CD4-positive, alpha-beta T cell treated with Interleukin-1 beta for 1 hour (primary cell): ENCODE measurements at regions not wholly inside any gene's neighbourhood (a gene's known extent, or its start where the extent isn't known, plus 50 kb on each side); places are given as distances from the start of the nearest gene placed in this dataset.
"Not testable (repeated sequence)": the region's sequence is repeated elsewhere in the genome, so short reads cannot be mapped to it uniquely, and the experiment has no call there.

ENCODE experiments used
- DNase-seq, 2 donors: peaks; one replicate each; pipeline ENCODE4 v3.0.0-alpha.2; 2020 to 2022

DNA sequence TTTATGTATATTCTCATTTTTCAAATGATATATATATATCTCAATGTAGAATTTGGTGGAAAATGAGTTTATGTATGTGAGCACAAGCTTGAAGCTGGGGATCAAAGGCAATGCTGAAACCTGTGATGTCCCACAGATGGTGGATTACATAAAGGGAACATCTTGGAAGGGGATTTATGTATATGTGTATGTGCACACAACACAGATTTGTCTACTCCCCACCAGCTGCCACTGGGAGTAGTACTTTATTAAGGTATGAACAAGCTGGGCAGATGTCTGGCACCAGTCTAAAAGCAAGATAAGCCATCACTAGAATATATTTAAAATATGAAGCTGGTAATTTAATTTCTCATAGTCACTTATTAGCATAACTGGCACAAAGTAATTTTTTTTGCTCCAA, 895.6 kb downstream of the SLC6A15 start:
- DNase-seq = no peak

DNA sequence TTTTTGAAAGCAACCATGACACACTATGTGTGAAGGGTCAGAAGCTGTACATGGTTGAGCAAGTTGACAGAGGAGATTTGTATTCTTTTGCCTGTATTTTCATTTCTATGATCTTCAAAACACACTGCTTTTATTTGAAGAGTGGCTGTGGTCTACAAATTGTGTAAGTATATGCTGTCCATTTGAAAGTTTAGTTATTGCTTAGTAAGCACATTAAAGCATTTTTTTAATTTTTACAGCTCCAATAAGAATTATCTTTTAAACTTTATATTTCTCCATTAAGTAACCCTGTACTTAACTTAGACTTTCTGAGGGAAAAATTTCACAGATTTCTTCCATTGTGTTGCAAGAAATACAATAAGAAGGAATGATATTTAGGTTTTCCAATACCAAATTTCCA, 915.2 kb downstream of the SLC6A15 start:
- no peak for DNase-seq

DNA sequence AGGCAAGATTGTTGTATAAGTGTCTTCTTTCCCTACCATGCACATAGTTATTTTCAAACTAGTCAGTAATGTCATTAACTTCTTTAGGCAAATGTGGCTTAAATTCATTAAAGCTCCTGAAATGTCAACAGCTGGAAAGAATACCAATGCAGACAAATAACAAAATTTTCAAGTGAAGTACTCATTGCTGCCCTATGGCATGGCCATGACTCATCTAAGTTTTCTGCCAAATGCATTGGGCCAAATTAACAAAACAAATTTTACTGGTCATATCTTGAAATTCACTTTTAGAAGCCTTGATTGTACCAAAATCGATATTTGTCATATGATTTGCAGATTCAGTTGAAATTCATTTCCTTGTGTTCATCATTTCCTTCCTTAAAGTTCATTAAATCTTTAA, 915.9 kb downstream of the SLC6A15 start:
- no peak for DNase-seq

DNA sequence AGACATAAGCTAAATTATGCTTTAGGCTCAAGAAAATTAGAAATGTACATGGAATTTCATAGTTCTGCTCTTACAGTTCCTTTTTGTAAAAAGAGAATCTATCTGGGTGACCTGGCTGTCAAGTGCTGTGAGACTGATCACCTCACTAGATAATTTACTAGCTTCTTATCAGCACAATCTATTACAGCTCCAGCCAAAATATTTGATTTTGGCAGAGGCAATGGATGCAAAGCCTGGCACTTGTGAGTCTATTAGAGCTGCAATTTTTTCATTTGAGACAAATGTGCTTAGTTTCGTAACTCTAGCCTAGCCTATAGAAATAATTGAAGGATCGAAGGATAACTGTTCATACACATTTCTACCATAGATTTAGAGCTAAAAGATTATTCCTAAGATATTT, 927.5 kb downstream of the SLC6A15 start:
- no peak for DNase-seq

DNA sequence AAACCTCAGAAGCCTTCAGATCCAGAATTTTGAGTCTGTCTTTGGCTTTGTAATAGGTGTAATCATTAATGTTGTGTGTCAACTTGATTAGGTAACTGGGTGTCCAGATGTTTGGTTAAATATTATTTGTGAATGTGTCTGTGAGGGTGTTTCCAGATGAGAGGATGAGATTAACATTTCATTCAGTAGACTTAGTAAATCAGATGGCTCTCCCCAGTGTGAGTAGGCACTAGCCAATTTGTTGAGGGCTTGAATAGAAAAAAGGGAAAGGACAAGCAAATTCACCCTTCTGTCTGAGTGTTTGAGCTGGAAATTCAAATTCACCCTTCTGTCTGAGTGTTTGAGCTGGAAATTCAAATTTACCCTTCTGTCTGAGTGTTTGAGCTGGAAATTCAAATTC, 932.2 kb downstream of the SLC6A15 start:
- no peak for DNase-seq

DNA sequence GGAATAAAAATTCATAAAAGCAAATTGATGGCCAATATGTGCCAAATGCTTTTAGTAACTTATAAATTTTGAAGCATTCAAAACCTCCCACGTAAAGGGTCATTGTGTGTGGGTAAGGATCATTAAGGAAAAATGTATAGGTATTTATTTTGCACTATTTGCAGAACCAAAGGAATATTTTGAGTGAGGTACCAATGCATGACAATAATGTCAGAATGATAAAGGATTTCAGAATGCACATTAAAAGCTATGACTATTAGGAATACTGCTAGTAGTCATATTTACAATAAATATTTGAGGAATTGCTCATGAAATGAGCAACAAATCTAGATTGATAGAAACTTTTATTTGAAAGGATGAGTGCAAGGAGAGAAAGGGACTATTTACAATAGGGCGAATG, 932.8 kb downstream of the SLC6A15 start:
- DNase-seq = no peak

DNA sequence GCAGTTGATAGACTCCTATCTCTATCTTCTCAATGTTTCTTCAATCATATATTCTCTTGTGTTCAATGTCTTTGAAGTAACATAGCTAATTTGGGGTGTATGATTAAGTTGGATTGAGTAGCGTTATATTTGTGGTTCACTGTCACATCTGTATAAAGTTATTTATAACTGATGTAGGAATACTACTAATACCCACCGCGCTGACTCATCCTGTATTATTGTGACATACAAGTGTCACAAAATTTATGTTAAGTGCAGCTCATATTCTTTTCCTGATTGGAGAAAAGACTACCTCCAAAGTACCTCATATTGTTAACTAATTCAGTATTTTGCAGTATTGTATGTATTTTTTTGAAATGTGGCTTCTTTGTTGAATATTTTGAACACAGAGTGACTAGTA, 940.8 kb downstream of the SLC6A15 start:
- DNase-seq = no peak

DNA sequence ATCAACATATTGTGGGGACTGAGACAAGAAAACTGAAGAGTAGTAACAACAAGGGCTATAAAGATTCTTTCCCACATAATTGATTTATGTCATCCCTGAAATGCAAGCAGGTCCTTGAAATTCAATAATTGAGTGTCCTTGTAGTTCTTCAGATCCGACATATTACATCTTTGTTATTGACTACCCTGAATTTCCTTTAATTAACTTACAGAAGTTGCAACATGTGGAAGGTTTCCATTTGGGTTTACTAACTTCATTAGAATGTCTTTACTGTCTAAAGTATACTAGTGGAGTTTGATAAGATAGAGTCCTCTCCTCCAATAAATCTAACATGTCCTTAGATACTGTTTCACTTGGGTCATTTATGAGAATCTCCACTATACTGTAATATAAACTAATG, 951.8 kb downstream of the SLC6A15 start:
- no peak for DNase-seq

DNA sequence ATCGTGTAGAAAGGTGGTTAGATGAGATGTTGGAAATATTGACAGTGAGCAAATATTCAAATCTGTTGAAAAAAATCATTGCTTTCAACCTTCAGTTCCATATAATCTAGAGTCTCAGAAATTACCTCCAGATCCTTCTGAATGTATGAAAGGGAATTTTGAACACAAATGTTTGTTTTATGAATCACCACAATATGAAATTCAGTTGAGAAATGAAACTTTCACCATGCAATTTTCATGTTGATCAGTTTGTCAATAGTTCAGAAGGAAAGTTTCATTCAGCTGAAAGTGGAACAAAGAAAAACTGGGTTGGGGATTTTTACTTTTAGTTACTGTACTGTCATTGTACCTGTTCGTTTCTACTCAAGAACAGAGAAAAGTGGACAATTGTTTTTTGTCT, 953.6 kb downstream of the SLC6A15 start:
- no peak for DNase-seq

DNA sequence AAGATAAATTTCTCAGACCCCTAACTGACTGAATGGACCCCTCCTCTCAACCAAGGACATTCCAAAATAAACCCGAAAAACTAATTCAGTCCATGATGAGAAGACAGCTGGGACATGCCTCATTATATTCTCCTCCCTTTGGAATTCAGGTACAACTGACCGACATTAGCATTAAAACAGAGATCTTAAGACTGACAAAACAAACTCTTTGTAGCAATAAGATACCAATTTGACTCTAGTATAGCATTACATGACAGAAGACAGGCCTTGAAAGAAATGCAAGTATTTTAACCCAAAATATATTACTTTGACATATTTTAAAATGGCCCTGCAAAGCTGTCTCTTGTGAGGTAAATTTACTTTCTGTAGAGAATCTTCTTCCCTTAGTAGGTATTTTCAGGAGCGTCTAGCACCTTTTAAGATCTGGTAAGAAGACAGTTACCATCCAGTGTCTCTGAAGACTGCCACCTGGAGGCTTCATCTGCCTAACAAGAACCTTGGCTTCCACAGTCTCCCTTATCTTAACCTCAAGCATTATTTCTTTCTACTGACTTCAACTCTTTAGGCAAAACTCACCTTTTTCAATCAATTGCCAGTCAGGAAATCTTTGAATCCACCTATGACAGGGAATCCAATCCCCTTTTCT, 957.5 kb downstream of the SLC6A15 start:
- no peak for DNase-seq

DNA sequence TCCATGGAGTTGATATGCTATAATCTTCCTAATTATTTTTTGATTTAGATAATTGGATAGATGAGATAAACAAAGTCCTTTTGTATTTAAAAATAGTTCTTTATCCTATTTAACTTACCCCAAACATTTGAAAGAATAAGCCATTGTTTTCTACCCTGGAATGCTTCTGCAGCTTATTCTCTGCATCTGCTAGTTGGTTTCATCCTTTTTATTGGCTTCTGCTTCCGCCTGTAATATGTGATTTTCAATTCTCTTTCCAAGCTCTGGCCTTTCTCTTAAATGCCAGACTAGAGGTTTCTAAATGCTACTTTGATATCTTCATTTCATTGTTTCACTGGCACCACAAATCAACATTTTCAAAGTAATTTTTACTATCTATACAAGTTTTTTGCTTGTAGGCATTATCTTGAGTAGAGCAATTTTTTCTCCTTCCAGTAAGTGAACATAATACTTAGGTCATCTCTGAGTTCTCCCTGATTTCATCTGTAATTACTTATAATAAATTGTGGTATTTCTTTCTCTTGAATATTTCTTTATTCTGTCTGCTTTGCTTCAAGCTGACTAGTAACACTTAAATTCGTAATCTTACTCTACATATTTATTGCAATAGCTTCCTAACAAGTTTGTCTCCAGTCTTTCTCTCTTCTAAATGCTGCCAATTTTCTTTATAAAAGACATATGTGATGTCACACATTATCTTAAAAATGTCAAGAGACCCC, 958.4 kb downstream of the SLC6A15 start:
- DNase-seq = no peak

DNA sequence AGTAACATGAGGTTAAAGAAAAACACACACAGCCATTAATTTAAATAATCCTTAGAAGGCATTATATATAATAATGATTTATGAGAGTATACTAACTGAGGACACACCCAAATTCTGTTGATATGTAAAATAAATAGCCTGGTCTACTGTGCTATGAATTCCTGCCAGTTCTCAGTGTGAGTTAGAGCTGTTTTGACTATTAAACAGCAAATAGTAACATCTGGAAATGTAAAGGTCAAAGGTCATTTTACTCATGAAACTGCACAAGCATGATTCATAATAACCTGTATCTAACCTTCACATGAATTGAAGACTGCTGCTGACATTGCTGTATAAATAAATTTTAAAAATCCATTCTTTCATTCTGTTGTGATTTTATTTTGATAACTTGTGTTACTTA, 966.7 kb downstream of the SLC6A15 start:
- DNase-seq = no peak

DNA sequence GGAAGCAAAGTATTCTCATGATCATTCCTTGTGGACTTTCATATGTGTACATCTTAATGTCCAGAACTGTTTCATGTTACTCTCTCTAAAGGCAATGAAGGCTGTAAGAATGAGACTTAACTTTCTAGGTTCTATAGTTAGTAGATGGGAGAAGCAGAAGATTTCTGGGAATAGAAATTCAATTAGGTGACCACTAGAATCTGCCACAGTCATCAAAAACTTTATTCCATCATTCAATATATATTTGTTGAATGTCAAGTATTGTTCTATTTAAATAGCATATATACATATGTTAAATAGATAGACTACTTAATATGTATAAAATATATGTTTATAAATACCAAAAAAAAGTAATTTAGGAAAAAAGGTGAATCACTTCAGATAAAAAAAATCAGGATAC, 972.9 kb downstream of the SLC6A15 start:
- no peak for DNase-seq

DNA sequence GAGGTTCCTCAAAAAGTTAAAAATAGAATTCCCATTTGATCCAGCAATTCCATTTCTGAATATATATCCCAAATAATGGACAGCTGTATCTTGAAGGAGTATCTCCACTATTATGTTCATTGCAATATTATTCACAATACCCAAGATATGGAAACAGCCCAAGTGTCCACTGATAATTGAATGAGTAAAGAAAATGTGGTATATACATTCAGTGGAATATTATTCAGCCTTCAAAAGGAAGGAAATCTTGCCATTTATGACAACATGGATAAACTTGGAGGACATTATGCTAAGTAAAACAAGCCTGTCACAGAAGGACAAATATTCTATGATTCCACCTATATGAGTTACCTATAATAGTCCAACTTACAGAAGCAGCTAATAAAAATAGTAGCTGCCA, 979.0 kb downstream of the SLC6A15 start:
- DNase-seq = no peak

DNA sequence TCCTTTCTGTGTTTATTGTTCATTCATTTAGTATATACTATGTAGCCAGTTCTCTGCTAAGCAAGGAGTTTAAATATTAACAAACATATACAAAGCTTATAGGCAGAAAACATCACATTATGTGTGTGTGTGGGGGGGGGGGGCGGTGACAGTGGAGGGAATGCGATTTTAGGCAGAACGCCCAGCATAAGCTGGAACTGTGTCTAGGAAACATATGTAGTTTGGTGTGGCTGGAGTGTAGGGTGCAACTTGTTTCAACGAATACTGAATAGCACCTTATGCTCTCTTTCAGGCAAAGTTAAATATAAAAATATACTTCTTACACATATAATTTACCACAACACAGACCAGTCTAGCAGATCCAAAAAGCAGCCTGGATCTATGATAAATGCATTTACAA, 980.6 kb downstream of the SLC6A15 start:
- DNase-seq = no peak

DNA sequence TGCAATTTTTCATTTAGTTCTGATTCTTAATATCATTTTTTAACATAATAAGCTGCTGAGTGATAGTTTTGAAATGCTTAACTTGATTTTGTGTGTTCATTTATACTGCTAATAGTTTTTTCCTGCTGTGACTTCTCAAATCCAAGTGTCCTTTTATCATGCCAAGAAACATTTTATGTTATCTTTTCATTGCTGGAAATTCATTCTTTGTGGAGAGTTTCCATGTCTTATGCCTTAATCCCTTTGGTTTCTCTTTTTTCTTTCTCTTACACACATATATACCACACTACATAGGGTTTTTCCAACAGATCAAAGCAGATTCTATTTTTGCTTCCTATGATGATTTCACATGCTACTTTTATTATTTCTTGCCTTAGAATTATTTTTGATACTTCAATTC, 981.1 kb downstream of the SLC6A15 start:
- no peak for DNase-seq

DNA sequence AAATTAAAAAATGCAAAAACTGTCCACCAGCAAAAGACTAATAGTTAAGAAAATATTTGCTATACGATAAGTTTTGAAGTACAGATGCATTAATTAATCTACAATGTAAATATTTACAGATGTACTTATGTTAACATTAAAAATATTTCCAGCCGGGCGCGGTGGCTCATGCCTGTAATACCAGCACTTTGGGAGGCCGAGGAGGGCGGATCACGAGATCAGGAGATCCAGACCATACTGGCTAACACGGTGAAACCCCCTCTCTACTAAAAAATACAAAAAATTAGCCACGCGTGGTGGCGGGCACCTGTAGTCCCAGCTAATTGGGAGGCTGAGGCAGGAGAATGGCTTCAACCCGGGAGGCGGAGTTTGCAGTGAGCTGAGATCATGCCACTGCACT, 982.8 kb downstream of the SLC6A15 start:
- not testable (repeated sequence) for DNase-seq

DNA sequence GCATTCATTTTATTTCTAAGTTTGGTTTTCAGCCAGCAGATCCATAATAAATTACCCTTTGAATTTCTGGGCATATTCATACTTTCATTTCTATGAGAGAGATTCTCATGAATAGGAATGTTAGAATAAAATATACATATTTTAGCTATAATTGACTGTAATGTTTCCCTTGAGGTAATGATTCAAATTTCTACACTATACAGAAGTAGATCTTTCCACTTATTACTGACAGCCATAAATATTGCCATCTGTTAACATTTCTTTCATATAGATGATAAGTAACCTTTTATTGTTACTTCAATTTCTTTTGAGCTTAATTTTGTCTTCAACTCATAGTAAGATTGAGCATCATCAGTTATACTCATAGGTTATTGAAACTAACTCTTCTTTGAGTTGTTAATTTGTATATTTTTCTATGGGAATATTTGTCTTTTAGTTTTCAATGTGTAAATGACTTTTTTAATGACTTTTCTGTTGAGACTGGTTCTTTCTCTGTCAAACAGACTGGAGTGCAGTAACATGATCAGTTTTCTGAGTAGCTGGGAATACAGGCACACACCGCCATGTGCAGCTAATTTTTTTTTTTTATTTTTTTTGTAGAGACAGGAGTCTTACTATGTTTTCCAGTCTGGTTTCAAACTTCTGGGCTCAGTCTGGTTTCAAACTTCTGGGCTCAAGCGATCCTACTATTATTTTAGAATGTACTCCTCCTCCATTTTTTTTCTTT, 991.6 kb downstream of the SLC6A15 start:
- no peak for DNase-seq

DNA sequence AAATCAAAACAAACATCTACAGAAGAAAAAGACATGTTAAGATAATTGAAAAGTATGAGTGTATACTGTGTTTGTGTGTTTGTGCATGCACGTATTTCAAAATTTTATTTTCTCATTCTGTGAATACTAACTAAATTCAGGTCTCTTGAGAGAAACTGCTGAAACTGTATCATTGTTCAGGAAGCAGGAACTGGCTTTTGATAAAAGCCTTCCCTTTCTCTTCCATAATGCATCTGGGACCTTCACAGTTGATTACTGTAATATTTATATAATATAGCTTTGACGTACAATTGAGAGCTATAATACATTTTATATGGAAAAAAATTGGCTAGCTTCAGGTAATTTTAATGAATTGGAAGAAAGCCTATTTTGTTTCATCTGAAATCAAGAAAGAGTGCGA, 993.5 kb downstream of the SLC6A15 start:
- DNase-seq = no peak

DNA sequence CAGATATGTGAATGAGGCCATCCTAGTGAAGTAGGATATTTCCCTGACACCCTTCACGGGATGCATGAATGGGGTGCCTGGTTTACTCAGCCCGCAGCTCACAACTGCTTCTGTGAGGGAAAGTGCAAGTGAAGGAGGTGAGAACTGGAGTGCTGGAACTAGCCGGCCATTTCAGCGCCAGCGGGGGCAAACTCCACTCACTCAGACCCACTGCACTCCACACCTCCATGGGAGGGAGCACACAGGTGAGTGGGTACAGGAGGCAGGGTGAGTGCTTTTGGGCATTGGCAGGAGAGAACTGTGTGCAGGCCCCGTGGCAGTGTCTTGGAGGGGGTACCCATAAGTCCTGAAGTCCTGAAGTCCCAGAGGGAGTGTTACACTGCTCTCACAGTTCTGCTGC, 1008.4 kb downstream of the SLC6A15 start:
- DNase-seq = no peak

DNA sequence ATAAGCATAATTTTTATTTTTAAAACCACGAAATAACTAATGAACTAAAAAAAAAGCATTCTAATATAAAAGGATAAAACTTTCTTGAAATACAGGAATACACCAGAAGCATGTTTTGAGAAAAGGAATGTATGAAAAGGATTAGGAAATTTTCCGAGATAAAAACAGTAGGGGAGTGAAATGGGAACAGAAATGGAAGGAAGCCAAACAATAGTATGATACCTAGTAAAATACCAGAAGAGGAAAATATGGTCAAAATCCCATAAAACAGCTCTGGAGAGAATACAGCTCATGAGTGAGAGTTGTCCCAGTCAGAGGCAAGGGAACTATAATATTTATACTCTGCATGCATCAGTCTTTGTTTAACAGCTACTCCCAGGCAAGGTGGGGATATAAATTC, 1016.2 kb downstream of the SLC6A15 start:
- DNase-seq = no peak

DNA sequence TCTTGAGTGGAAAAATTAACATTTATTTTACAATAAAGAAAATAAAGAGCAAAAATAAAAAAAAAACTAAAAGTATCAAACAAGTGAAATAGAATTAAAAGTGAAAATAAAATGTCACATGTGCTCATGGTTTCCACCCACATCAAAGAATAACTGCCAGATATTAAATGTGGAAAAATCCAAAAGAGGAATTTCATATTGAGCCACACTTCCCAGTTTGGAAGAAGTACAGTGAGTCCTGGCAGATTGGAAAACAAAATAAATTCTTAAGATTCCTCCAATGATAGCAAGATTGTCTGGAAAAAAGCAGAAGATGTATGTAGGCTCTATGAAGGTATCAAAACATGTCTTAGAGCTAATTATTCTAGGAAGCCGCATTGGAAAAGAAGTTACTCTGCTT, 1019.5 kb downstream of the SLC6A15 start:
- DNase-seq = no peak

DNA sequence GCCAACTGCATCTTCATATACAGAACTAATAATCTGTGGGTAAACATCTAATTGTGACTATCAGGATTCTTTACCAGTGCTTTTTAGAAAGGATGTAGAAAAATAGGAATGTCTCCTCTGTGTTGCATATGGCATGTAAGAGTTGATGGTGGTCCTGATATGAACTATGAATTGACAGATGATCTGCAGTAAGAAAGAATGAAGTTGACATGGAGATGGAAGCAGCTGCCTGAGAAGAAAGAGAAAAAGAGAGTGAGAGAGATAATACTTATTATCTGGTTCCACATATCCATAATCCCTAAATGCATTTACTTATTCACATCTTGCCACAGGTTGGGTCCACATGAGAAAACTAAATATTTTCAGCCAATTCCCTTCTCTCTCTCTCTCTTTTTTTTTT, 1022.9 kb downstream of the SLC6A15 start:
- DNase-seq = no peak

DNA sequence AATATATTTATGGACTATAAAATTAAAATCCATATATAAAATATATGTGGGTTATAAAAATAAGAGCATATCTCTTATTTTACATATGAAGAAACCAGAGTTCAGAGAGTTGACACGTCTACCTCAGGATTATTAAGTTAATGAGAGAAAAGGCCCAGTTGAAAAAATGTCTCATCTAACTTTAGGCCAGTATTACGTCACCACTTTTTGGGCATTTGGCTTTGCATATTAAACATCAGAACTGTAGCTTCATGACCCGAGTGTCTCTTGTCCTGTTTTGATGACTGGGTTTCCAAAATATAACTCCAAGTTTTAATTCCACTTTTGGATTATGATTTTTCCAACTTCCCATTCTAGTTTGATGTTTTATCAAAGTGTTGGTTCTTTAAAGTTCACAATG, 1026.1 kb downstream of the SLC6A15 start:
- no peak for DNase-seq
